Neutrophil (primary cell): ENCODE measurements at regions not wholly inside any gene's neighbourhood (a gene's known extent, or its start where the extent isn't known, plus 50 kb on each side); places are given as distances from the start of the nearest gene placed in this dataset.
"Not testable (repeated sequence)": the region's sequence is repeated elsewhere in the genome, so short reads cannot be mapped to it uniquely, and the experiment has no call there.

Experiments used
- H3K27ac ChIP-seq: fragments of 200-600 bp; sonication (generic); 2 replicates; pipeline ENCODE4 v1.5.1; 2016; ENCODE audit warnings: mild to moderate bottlenecking, moderate library complexity
- H3K27me3 ChIP-seq: fragments of 200-600 bp; sonication (generic); 2 replicates; pipeline ENCODE4 v1.6.0; 2016; ENCODE audit warnings: mild to moderate bottlenecking
- H3K36me3 ChIP-seq: fragments of 200-600 bp; sonication (generic); 2 replicates; pipeline ENCODE4 v1.5.1; 2017
- H3K4me1 ChIP-seq, 2 experiments: fragments of 200-600 bp in 1 of 2; sonication (generic) in 1 of 2; 1 replicate in 1 of 2; 2 replicates in 1 of 2; pipeline versions ENCODE4 v1.5.1 to v1.6.1; 2013 to 2016; ENCODE audit warnings: low read depth in 1 of 2, low read length in 1 of 2, mild to moderate bottlenecking in 1 of 2, moderate library complexity in 1 of 2; ENCODE audit not compliant: control insufficient read depth in 1 of 2, insufficient read depth in 1 of 2
- H3K4me3 ChIP-seq, 2 experiments: fragments of 200-600 bp in 1 of 2; sonication (generic) in 1 of 2; 1 replicate in 1 of 2; 2 replicates in 1 of 2; pipeline ENCODE4 v1.5.1; 2013 to 2016; ENCODE audit warnings: low read depth in 1 of 2, low read length in 1 of 2, mild to moderate bottlenecking in 1 of 2, moderate library complexity in 1 of 2
- H3K9me3 ChIP-seq: fragments of 200-600 bp; sonication (generic); 2 replicates; pipeline ENCODE4 v1.5.1; 2016
- TF ChIP-seq, protein P1 (sequence below): fragments of 200-600 bp; sonication (generic); IDR thresholded peaks from 2 replicates; pipeline ENCODE4 v1.5.1; 2016; ENCODE audit warnings: antibody characterized with exemption

GRCh38 chr2:21895200-21895599, 771.4 kb downstream of the TDRD15 start:
- Histone ChIP-seq H3K27ac (no peak overlapping the region), H3K4me3 (no peak overlapping the region), H3K36me3 (no peaks in the 10 kb centered on the region), H3K27me3 (no peaks in the 10 kb centered on the region), H3K4me1 (no peaks in the 10 kb centered on the region), H3K9me3 (no peaks in the 10 kb centered on the region)
- TF ChIP-seq, protein P1, sequence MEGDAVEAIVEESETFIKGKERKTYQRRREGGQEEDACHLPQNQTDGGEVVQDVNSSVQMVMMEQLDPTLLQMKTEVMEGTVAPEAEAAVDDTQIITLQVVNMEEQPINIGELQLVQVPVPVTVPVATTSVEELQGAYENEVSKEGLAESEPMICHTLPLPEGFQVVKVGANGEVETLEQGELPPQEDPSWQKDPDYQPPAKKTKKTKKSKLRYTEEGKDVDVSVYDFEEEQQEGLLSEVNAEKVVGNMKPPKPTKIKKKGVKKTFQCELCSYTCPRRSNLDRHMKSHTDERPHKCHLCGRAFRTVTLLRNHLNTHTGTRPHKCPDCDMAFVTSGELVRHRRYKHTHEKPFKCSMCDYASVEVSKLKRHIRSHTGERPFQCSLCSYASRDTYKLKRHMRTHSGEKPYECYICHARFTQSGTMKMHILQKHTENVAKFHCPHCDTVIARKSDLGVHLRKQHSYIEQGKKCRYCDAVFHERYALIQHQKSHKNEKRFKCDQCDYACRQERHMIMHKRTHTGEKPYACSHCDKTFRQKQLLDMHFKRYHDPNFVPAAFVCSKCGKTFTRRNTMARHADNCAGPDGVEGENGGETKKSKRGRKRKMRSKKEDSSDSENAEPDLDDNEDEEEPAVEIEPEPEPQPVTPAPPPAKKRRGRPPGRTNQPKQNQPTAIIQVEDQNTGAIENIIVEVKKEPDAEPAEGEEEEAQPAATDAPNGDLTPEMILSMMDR: no peak

- not testable (repeated sequence) for H3K27me3 ChIP-seq, H3K36me3 ChIP-seq, H3K27ac ChIP-seq, H3K9me3 ChIP-seq, H3K4me3 ChIP-seq, H3K4me1 ChIP-seq
Observed at GRCh38 chr2:21908712-21909380, 785.1 kb downstream of the TDRD15 start.

GRCh38 chr2:21910832-21911507, 787.2 kb downstream of the TDRD15 start:
- H3K9me3 ChIP-seq: no peaks in the 10 kb centered on the region
- no peak overlapping the region for H3K27ac ChIP-seq
- TF ChIP-seq, protein P1: no peak
- no peaks in the 10 kb centered on the region for H3K36me3 ChIP-seq
- no peaks in the 10 kb centered on the region for H3K27me3 ChIP-seq
- no peaks in the 10 kb centered on the region for H3K4me1 ChIP-seq
- no peak overlapping the region for H3K4me3 ChIP-seq

- H3K27ac ChIP-seq: no peak overlapping the region
- no peaks in the 10 kb centered on the region for H3K36me3 ChIP-seq
- no peak overlapping the region for H3K4me3 ChIP-seq
- H3K9me3 ChIP-seq: no peaks in the 10 kb centered on the region
- no peaks in the 10 kb centered on the region for H3K4me1 ChIP-seq
- no peaks in the 10 kb centered on the region for H3K27me3 ChIP-seq
- TF ChIP-seq, protein P1: no peak
Observed at GRCh38 chr2:21912405-21912804, 788.6 kb downstream of the TDRD15 start.

DNA sequence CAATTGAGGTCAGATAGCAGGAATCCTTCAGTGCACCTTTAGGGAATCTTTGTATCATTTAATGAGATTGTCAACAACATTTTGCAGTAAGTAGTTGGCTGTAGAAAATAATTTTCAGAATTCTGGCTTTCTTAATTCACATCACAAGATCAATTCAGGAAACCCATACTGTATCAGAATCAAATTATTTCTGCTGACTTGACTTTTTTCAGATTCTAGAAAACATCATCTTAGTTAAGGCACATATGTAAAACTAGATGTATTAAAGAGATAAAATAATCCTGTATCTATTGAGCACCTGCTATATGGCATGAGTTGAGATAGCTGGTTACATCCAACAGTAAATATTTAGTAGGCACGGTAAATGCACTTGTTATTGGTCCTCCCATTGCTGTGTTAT, 791.4 kb downstream of the TDRD15 start:
- TF ChIP-seq, protein P1: no peak
- H3K9me3 ChIP-seq: no peaks in the 10 kb centered on the region
- H3K36me3 ChIP-seq: no peaks in the 10 kb centered on the region
- H3K4me3 ChIP-seq: no peak overlapping the region
- H3K27me3 ChIP-seq: no peaks in the 10 kb centered on the region
- H3K27ac ChIP-seq: no peak overlapping the region
- H3K4me1 ChIP-seq: no peaks in the 10 kb centered on the region

DNA sequence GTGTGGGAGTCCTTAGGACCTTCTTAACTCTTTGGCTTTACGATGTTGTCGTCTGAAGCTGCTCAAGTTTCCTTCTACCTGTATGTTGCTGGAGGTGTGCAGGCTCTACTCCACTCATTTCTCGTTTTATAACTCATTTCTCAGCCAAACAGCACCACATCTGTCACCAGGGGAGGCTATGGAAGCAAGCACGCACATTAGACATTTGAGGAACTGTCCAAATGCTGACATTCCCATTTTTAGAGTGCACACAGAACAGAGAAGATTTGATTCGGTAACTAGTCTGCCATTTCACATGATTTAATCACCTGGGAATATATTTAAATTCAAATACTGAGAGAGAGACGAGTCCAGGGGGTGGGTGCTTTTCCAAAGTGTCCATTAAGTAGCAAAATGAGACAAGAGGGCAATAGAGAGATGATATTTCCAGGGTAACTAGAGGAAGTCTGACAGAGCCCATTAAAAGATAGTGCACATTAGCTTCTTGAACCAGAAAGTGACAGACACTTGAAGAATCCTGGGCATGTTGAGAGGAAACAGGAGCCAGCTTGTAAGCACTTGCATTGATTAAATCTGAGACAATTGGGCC, 793.3 kb downstream of the TDRD15 start:
- no peaks in the 10 kb centered on the region for H3K27me3 ChIP-seq
- H3K9me3 ChIP-seq: no peaks in the 10 kb centered on the region
- TF ChIP-seq, protein P1: no peak
- no peaks in the 10 kb centered on the region for H3K4me1 ChIP-seq
- H3K36me3 ChIP-seq: no peaks in the 10 kb centered on the region
- H3K27ac ChIP-seq: no peak overlapping the region
- H3K4me3 ChIP-seq: no peak overlapping the region
